Stimulated activated CD4-positive, alpha-beta T cell treated with anti-CD3 and anti-CD28 coated beads, Interleukin-15, amount 100 ng/mL, for 48 hours (primary cell): ENCODE measurements at regions not wholly inside any gene's neighbourhood (a gene's known extent, or its start where the extent isn't known, plus 50 kb on each side); places are given as distances from the start of the nearest gene placed in this dataset.

Experiments used
- DNase-seq, 2 donors: peaks; one replicate each; pipeline ENCODE4 v3.0.0-alpha.2; 2020; ENCODE audit warnings: low read depth in 2 of 2

GRCh38 chr3:170732660-170733245 is 137.2 kb downstream of the RPL22L1 start:
- DNase-seq = no peak

- DNase-seq = no peak
These were observed 138.7 kb downstream of the RPL22L1 start for GRCh38 chr3:170731281-170731680.

GRCh38 chr3:170730071-170730812 is 139.8 kb downstream of the RPL22L1 start:
- no peak for DNase-seq

DNA sequence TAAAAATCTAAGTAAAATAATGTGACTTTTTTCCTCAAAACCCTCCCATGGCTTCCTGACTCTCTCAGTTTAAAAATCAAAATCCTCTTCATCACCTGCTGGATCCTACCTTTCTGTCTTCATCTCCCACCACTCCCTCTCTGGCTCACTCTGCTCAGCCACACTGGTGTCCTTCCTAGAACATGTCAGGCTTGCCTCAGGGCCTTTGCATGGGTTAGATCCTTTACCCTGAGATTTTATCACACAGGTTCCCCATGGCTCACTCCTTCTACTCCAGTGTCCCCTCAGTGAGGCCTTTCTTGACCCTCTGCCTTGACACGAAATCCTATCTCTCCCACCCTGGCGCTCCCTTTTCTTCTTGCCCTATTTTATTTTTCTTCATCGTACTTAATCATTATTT is 141.8 kb downstream of the RPL22L1 start:
- no peak for DNase-seq

- no peak for DNase-seq
These were observed 141.9 kb upstream of the SLC7A14 start for GRCh38 chr3:170727754-170728153.

DNA sequence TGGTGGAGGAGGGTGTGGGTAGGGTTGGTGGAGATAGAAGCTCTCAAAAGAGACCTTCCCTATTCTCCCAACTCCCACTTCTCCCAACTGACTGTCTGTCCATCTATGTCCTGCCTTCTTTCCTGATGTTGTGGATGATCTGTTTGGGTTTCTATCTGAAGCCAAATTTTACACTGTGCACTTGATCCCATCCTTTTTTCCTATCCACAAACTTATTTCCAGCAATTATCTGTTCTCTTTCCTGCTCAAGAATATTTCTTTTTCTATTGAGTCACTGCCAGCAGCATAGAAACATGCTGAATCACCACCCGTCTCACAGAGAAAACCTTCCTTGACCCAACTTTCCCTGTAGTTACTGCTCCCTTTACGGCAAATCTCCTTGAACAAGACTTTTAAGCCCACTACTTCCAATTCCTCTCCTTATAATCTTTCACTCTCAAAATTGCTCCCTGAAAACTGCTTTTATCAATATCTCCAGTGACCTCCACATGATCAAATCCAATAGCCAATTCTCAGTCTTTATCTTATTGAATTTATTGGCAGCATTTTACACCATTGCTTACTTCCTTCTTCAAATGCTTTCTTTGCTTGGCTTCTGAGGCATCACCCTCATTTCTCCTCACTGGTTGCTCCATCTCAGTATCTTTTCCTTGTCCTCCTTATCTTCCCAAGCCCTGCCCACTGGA is 141.2 kb upstream of the SLC7A14 start:
- DNase-seq = no peak

DNA sequence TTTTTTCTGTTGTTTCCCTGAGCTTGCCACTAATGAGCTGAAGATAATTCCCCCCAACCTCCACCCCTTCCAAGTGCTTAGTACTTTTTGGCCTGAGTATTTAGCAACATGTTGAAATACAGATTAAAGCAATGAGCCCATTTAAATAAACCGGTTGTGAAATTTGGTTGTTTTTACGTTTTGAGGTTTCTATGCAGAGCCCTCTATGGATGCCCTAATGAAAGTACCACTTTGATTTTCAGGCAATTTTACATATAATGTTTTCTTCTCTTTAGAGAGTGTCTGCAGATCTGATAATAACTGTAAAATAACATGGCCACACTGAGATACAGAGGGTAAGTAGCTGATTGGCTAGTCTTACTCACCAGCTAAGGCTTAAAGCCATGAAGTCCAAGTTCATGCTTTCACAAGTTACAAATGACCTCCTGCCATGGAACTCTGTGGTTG is 139.4 kb upstream of the SLC7A14 start:
- no peak for DNase-seq

GRCh38 chr3:170724599-170725280 is 138.9 kb upstream of the SLC7A14 start:
- DNase-seq = no peak

- no peak for DNase-seq
These were observed 137.4 kb upstream of the SLC7A14 start for GRCh38 chr3:170723241-170723640.

- DNase-seq = no peak
These were observed 135.7 kb upstream of the SLC7A14 start for GRCh38 chr3:170721563-170721962.

- no peak for DNase-seq
These were observed 133.4 kb upstream of the SLC7A14 start for GRCh38 chr3:170719300-170719699.

DNA sequence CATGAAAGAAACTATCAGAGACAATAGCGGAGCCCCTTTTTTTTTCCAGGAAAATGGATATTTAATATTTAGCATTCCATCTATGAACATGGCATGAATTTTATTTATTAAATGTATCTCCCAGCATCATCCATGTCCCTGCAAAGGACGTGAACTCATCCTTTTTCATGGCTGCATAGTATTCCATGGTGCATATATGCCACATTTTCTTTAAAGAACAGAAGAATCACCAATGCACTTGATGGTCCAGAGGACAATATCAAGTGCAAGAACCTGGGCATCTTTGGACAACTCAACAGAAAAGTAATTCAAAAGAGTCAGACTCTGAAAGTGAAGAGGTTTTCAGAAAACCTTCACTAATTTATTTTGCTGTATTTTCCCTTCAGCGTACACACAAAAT is 133.0 kb upstream of the SLC7A14 start:
- no peak for DNase-seq

GRCh38 chr3:170717410-170718402 is 131.8 kb upstream of the SLC7A14 start:
- no peak for DNase-seq

GRCh38 chr3:170716172-170716805 is 130.4 kb upstream of the SLC7A14 start:
- DNase-seq = no peak

GRCh38 chr3:170714562-170715535 is 129.0 kb upstream of the SLC7A14 start:
- DNase-seq = no peak

- DNase-seq = no peak
These were observed 128.2 kb upstream of the SLC7A14 start for GRCh38 chr3:170714122-170714521.

- no peak for DNase-seq
These were observed 127.8 kb upstream of the SLC7A14 start for GRCh38 chr3:170713653-170714052.

GRCh38 chr3:170712798-170713197 is 126.9 kb upstream of the SLC7A14 start:
- DNase-seq = no peak

- DNase-seq = no peak
These were observed 126.5 kb upstream of the SLC7A14 start for GRCh38 chr3:170712336-170712735.
